GM08714 (cell line): ENCODE measurements at regions not wholly inside any gene's neighbourhood (a gene's known extent, or its start where the extent isn't known, plus 50 kb on each side); places are given as distances from the start of the nearest gene placed in this dataset.

Experiments used
- H3K4me3 ChIP-seq: fragments of 200-500 bp; sonication (Bioruptor generic); 2 replicates; pipeline ENCODE4 v1.5.1; 2014; ENCODE audit warnings: mild to moderate bottlenecking, low read length, inconsistent platforms
- ZNF274 ChIP-seq: IDR thresholded peaks from 2 replicates; pipeline ENCODE4 v1.6.1; 2012; ENCODE audit warnings: mild to moderate bottlenecking, low read depth, low read length

DNA sequence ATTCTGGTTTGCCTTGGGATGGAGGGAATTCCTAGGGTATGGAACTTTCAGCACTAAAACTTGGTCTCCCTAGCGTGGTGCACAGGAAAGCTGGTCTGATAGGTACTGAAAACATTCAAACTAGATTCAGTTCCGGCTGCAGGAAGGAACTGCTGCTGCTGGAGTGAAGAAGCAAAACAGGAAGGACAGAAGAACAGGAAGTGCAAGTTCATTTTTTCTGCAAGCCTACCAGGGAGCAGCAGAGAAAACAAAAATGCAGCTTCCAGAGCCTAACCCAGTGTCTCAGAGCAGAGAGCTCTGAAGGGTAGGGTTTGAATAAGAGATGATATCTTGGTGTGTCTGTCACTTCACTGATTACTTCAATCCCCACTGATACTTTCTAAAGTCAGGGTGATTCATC lies 165.2 kb downstream of the VRK1 start:
- H3K4me3 ChIP-seq, result no peak overlapping the region

GRCh38 chr14:96964726-96965415 lies 167.7 kb downstream of the VRK1 start:
- TF ChIP-seq ZNF274, result no peak
- no peak overlapping the region for H3K4me3 ChIP-seq

More for the DNA sequence above, 165.2 kb downstream of the VRK1 start:
- TF ChIP-seq ZNF274, result no peak

DNA sequence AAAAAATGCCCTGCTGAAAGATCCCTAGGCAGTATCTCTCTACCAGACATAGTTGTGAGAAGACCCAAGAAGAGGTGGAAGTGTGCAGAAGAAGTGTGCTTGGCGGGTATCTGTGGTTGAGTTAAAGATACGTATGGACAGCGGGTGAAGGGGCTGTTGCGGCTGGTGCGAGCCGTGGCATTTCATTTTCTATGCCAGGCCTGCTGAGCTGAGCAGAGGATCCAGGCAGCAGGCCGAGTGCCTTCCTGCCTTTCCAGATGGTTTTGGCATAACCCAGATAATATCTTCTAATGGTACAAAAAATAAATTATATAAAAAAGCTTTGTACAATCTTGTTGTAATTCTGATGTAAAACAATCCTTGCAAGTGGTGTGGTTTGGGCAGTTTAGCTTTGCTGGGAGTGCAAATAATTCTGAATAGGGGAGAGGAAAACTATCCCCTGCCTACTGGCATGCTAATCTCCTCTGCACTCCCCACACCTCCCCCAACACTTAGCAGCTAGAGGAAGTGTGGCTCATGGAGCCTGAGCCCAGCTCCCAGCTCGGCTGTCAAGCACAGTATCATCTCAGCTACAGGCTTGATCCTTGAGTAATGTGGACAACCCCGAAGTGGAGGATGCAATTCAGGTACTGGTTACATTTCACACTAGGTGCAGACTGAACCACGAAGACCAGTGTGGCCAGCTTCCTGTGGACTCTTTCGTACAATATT lies 168.9 kb downstream of the VRK1 start:
- no peak overlapping the region for H3K4me3 ChIP-seq

GRCh38 chr14:96975116-96975515 lies 177.9 kb downstream of the VRK1 start:
- H3K4me3 ChIP-seq, result no peak overlapping the region

More for the DNA sequence above, 168.9 kb downstream of the VRK1 start:
- TF ChIP-seq ZNF274, result no peak

DNA sequence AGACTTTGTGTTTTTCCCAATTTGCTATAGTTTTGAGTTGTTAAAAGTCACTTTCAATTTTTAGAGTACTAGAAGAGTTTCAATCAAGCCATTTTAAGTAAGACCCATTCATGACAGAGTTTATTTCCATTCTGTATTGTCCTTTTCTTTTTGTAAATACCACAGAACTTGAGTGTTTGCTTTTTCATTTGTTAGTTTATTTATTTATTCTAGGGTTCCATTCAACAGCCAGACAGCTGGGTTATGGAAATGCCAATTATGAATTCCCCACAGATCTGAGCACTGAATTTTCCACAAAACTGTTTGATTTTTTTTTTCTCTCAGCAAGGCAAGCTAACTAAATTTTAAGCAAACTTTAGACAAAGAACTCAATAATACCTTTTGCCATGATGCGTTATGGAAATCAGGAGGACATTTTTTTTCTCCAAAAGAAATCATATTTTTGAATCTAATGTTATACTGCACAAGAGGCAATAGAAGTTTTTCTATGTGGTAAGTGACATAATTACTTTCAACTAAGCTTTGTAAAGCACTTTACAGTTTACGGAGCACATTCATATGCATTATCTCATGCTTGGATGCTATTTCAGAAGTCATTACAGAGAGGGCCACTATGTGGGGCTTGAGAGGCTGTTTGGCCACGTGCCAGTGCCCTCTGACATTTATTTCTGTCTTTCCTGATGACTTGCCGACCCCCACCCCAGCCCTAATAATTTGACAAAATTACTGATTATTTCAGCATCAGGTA lies 181.5 kb downstream of the VRK1 start:
- H3K4me3 ChIP-seq, result no peak overlapping the region
- TF ChIP-seq ZNF274, result no peak

More at GRCh38 chr14:96975116-96975515, 177.9 kb downstream of the VRK1 start:
- no peak for TF ChIP-seq ZNF274

DNA sequence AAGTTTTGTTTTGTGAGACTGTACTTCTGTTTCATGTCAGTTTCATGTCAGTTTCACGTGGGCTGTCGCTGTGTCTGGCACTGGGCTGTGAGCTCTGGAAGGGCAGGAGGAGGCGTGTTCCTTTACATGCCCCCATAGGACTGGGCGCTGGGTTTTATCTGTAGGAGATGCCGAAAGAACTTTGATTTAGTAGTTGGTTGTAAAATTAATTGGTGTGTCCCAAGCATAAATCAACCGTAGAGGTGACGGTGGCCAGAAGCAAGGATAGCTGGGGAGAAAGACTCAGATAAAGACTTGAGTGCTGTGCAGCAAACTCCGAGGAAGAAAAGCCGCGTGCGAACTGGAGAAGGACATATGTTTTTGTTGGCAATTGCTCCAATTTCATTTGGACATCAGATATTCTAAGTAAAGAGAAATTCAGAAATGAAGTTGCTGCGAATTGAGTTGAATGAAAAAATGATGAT lies 182.5 kb downstream of the VRK1 start:
- no peak for TF ChIP-seq ZNF274
- H3K4me3 ChIP-seq, result no peak overlapping the region

- TF ChIP-seq ZNF274, result no peak
- no peak overlapping the region for H3K4me3 ChIP-seq
These were observed 183.7 kb downstream of the VRK1 start for GRCh38 chr14:96980835-96981234.

- no peak overlapping the region for H3K4me3 ChIP-seq
- TF ChIP-seq ZNF274, result no peak
These were observed 189.3 kb downstream of the VRK1 start for GRCh38 chr14:96986256-96987085.

- TF ChIP-seq ZNF274, result no peak
- H3K4me3 ChIP-seq, result no peak overlapping the region
These were observed 189.9 kb downstream of the VRK1 start for GRCh38 chr14:96987086-96987474.

DNA sequence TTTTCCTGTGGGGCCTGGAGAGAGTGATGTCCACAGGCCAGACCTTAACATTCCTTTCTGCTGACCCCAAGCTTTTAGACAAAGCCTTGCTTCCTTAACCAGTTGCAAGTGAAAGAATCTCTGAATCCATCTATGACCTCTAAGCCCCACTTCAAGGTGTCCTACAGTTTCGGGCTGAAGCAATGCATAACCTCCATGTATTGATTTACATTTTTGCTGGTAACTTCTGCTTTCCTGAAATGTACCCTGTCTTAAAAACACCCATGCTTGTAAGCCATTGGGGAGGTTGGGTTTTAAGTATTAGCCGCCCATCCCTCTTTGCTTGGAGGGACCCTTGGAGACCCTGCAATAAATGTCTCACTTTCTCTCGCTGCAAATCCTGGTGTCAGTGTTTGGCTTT lies 190.6 kb downstream of the VRK1 start:
- TF ChIP-seq ZNF274, result no peak
- H3K4me3 ChIP-seq, result no peak overlapping the region

DNA sequence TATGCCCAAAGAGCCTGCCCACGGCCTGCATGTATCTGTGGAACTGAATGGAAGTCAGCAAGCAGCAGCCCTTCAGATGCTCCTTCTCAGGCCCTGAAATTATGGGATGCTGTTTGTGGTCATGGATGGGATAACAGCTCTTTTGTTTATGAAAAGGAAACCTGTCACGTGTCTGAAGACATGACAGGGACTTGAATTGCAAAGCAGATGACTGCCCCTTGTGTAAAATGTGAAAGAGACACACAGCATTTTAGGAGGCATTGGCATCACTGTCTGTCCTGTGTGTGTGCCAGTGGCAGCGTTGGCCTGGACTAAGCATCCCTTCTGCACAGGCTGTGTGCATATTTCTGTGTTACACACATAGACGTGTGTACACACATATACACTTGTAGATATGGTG lies 192.1 kb downstream of the VRK1 start:
- H3K4me3 ChIP-seq, result no peak overlapping the region
- TF ChIP-seq ZNF274, result no peak

- TF ChIP-seq ZNF274, result no peak
- H3K4me3 ChIP-seq, result no peak overlapping the region
These were observed 194.0 kb downstream of the VRK1 start for GRCh38 chr14:96991226-96991625.

- no peak overlapping the region for H3K4me3 ChIP-seq
- no peak for TF ChIP-seq ZNF274
These were observed 197.8 kb downstream of the VRK1 start for GRCh38 chr14:96994999-96995398.

DNA sequence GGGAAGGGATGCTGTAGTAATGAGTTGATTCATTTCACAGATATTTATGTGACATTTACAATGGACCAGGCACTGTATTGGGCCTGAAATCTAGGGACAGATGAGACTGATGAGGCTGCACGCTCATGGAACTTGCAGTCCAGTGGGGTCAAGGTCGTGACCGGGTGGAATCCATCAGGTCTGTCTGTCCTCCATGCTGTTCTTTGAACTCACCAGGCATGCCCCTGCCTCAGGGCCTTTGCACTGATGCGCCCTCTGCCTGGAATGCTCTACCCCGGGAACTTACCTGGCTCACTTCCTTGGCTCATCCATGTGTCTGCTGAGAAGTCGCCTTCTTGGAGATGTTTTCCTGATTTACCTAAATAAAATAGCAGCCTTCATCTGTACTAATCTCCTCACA lies 200.1 kb downstream of the VRK1 start:
- H3K4me3 ChIP-seq, result no peak overlapping the region
- no peak for TF ChIP-seq ZNF274
